ENCODE measurements at regions not wholly inside any gene's neighbourhood (a gene's known extent, or its start where the extent isn't known, plus 50 kb on each side); places are given as distances from the start of the nearest gene placed in this dataset.

DNA sequence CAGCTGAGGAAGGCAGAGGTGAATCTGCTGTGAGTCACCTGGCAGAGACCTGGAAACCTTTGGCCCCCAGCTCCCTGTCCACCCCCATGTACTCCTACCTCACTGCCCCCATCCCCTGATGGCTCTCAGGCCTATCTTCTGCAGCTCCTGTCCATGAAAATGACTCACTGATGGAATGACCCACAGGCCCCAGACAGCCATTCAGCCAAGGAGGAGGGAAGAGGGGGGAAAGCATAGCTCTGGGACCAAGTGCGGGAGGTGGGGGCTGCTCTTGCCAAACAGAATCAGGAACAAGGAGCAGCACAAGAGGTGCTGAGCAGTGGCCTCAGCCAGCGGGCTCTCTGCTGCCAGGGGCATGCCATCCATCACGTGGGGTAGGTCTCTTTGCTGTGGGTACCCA is 111.4 kb upstream of the C1QTNF9B start:
- TF ChIP-seq, protein P1, sequence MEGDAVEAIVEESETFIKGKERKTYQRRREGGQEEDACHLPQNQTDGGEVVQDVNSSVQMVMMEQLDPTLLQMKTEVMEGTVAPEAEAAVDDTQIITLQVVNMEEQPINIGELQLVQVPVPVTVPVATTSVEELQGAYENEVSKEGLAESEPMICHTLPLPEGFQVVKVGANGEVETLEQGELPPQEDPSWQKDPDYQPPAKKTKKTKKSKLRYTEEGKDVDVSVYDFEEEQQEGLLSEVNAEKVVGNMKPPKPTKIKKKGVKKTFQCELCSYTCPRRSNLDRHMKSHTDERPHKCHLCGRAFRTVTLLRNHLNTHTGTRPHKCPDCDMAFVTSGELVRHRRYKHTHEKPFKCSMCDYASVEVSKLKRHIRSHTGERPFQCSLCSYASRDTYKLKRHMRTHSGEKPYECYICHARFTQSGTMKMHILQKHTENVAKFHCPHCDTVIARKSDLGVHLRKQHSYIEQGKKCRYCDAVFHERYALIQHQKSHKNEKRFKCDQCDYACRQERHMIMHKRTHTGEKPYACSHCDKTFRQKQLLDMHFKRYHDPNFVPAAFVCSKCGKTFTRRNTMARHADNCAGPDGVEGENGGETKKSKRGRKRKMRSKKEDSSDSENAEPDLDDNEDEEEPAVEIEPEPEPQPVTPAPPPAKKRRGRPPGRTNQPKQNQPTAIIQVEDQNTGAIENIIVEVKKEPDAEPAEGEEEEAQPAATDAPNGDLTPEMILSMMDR (IDR thresholded peaks at IDR 0.05) = no peak
- TF ChIP-seq POLR2A (IDR thresholded peaks at IDR 0.05) (no peak), POLR2AphosphoS5 (IDR thresholded peaks at IDR 0.05; ENCODE audit: insufficient read depth in 1 of 2, low read depth in 1 of 2) (no peak)
